GM12892 (cell line): ENCODE measurements at regions not wholly inside any gene's neighbourhood (a gene's known extent, or its start where the extent isn't known, plus 50 kb on each side); places are given as distances from the start of the nearest gene placed in this dataset.

Source experiments
- POLR2A ChIP-seq: IDR thresholded peaks from 2 replicates; pipeline ENCODE4 v1.6.1; 2011; ENCODE audit warnings: low read depth, low read length, control low read depth
- POLR2AphosphoS5 ChIP-seq: IDR thresholded peaks from 2 replicates; pipeline ENCODE4 v1.6.1; 2011; ENCODE audit warnings: low read depth, low read length, control low read depth
- TAF1 ChIP-seq: IDR thresholded peaks from 2 replicates; pipeline ENCODE4 v1.6.1; 2011; ENCODE audit warnings: low read depth, mild to moderate bottlenecking, control low read depth, low read length, borderline replicate concordance

DNA sequence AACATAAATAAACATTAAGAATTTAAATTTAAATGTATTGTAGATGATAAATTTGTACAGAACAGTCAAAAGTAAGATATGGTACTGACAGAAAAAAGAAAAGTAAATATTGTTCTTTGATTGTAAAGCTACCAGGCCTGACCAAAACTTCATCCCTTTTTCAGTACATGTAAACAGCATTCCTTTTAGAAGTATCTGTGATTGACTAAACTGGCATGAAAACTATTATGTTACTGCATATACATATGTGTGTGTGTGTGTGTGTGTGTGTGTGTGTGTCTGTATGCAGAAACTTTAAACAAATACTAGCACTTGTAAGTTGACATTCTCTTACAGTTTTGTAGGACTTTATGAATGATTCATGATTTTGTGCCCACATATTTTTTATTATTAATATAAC lies 270.9 kb downstream of the C12orf50 start:
- no peak for TF ChIP-seq POLR2A
- TF ChIP-seq POLR2AphosphoS5 = no peak
- no peak for TF ChIP-seq TAF1
